ENCODE measurements at regions not wholly inside any gene's neighbourhood (a gene's known extent, or its start where the extent isn't known, plus 50 kb on each side); places are given as distances from the start of the nearest gene placed in this dataset.

DNA sequence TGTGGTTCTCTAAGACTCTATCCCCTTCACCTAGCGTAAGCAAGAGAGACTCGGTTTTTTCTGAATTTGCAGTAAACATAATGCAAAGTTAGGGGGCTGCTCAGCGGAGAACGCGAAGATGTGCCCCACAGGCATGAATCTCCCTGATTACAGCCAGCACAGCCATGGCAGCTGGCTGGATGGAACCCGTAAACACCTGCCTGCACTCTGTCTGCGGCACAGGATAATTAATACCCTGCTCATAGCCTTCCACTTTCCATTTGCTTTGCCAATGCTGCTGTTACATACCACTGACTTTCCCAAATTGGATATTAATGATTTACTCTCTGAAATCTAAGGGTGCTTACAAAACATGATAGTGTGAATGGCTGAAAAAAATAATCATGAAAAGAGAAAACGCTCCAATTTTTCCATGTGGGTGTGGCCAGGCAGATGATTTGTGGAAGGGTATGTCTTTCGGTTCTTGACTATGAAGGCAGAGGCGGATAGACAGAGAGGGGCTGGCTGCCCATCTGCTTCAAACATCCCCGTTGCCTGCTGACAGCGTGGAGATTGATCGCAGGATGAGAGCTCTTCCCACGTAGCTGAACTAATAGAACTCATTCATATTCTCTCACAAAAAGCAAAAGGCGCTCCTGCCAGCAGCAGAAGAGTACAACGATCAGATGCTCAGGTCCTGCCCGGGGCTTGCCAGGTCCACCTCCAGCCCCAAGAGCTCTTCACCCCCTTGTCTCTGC is 193.2 kb upstream of the GHITM start:
- no peak for DNase-seq

DNA sequence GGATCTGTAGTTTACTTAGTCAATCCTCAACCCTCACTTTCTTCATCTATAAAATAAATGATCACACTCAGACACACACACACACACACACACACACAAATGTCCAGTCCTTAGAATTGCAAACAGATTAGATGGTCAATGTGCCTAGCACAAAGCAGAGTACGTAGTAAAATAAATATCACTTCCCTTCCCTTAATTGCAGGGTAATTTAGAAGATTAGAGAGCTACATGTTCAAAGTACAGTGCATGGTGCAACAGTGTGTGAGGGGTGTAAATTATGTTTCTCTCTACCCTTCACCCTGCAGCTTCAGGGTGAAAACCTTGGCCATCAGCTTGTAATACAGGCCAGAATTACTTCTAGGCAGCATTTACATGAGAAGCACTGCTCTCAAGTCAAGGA is 187.0 kb upstream of the GHITM start:
- DNase-seq, result no peak

- DNase-seq, result no peak
These were observed 185.7 kb upstream of the GHITM start for GRCh38 chr10:83953589-83953988.

GRCh38 chr10:83954193-83954799 is 185.0 kb upstream of the GHITM start:
- DNase-seq, result no peak

DNA sequence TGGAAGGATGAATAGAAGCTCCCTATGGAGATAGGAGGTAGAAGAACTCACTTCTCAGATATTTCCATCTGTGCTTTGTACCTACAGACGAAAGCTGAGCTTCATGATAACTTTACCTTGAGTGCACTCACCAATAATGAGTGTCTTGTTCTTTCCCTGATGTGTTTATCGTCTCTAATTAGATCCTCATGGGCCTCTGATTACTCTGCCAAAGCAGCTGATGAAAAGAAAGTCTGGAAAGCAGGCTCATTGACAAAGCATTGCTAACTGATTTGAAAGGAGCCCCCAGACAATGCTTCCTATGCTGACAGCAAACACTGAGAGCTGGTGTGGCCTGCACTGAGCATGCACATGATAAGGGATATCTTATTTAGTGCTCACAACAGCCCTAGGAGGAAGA is 183.9 kb upstream of the GHITM start:
- DNase-seq, result no peak

GRCh38 chr10:83957168-83957947 is 182.0 kb upstream of the GHITM start:
- DNase-seq, result no peak

- DNase-seq, result no peak
These were observed 180.0 kb upstream of the GHITM start for GRCh38 chr10:83959328-83959727.

DNA sequence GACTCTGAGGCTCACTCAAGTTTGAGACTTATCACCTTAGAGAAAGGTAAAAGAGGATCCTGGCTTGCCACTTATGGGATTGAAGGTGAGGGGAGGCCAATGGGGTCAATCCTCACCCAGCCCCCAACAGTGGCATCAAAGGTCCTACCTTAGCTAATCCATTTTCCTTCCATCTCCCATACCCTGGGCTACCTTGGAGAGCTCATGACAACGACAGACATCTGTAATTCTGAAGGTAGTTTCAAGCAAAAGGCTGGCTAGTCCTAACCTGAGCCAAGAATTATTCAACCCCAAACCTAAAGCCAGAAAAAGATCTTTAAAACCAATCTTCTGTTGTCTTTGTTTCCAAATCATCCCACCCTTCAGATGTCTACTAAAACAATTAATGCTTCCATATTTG is 179.2 kb upstream of the GHITM start:
- no peak for DNase-seq

- no peak for DNase-seq
These were observed 177.7 kb upstream of the GHITM start for GRCh38 chr10:83961620-83962019.

DNA sequence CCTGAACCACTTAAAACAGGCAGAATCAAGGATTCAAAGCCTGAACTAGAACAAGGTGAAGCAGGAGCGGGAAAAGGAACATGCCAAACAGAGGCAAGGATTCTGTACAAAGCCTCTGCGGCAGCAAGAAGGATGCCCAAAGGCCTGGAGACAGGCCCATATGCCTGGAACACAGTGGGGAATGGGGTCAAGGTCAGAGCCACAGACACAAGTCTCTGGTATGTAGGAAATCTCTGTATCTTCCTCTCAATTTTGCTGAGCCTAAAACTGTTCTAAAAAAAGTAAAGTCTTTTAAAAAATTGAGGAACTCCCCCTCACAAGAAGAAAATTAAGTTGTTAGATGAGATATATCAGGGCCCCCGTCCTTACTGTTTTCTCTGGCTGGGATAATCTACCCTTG is 175.9 kb upstream of the GHITM start:
- no peak for DNase-seq

GRCh38 chr10:83965473-83965872 is 173.8 kb upstream of the GHITM start:
- DNase-seq, result no peak

GRCh38 chr10:83968052-83968451 is 171.3 kb upstream of the GHITM start:
- no peak for DNase-seq

- DNase-seq, result no peak
These were observed 160.5 kb upstream of the GHITM start for GRCh38 chr10:83978681-83979383.

GRCh38 chr10:83982812-83983211 is 156.5 kb upstream of the GHITM start:
- DNase-seq, result no peak

DNA sequence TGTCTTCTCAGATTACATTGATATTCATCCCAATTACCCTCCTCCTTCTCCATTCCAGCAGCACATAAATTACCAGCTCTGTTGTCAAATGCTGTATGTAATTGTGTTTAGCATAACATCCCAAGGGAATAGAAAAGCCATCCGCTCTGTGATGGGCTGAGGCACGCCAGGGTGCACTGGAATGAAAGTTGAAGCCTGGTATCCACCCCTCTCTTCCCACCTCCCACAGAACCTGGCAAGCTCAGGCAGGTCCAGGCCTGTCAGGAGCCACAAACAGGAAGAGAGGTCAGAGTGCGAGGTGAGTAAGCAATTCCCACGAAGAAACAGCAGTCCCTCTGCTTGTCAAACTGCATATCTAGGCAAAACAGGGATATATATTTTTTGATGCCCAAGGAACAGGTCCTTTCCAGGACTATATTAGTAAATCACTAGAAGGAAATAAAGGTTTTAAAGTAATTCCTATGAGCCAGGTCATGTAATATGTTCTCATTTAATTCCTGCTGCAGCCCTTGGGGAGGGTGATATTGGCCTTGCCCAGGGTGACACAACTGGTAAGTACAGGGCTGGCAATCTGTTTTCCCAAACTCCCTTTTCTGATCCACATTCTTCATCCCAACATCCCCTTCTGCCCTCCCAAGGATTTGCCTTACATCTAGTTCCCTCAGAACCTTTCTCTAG is 155.6 kb upstream of the GHITM start:
- DNase-seq, result no peak

- DNase-seq, result no peak
These were observed 155.1 kb upstream of the GHITM start for GRCh38 chr10:83984256-83984640.

- no peak for DNase-seq
These were observed 152.5 kb upstream of the GHITM start for GRCh38 chr10:83986800-83987199.

- DNase-seq, result no peak
These were observed 152.1 kb upstream of the GHITM start for GRCh38 chr10:83987216-83987615.

- no peak for DNase-seq
These were observed 150.9 kb upstream of the GHITM start for GRCh38 chr10:83988435-83988834.

DNA sequence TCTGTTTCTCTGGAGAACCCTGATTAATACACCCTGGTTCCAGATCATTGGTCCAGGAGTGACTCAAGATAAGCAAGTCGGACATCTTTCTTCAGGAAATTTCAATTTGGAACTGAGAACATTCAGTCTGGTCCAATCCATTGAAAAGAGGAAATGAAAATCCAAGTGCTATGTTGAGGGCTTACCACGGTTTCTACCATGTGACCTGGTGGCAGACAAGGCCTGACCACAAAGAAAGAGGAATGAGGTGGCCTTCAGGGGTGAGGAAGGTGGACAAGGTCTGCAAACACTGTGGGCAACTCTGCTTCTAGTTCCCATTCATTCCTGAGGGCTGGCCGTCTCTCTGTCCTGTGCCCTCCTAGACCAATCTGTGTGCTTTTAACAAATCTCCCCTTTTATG is 149.2 kb upstream of the GHITM start:
- DNase-seq, result no peak

- no peak for DNase-seq
These were observed 147.1 kb upstream of the GHITM start for GRCh38 chr10:83991986-83992753.

GRCh38 chr10:83994325-83994724 is 145.0 kb upstream of the GHITM start:
- DNase-seq, result no peak
